ENCODE measurements at regions not wholly inside any gene's neighbourhood (a gene's known extent, or its start where the extent isn't known, plus 50 kb on each side); places are given as distances from the start of the nearest gene placed in this dataset.

GRCh38 chr3:67884345-67884744 lies 229.9 kb upstream of the SUCLG2 start (continued):
- TF ChIP-seq CHD7 (IDR thresholded peaks at IDR 0.05; ENCODE audit: insufficient replicate concordance, low read length): no peak
- no peak for TF ChIP-seq RBBP5 (IDR thresholded peaks at IDR 0.05; ENCODE audit: borderline replicate concordance, low read depth, low read length)
- TF ChIP-seq TBP (IDR thresholded peaks at IDR 0.05; ENCODE audit: low read depth, low read length): no peak
- TF ChIP-seq CTCF (IDR thresholded peaks at IDR 0.05; ENCODE audit: control extremely low read depth in 1 of 3, insufficient read depth in 1 of 3, low read depth in 1 of 3, low read length in 3 of 3): no peak
- no peak for TF ChIP-seq RFX5 (IDR thresholded peaks at IDR 0.05; ENCODE audit: borderline replicate concordance, low read depth, low read length)
- no peak for TF ChIP-seq POU5F1 (IDR thresholded peaks at IDR 0.05; ENCODE audit: low read depth, low read length)
- TF ChIP-seq YY1 (IDR thresholded peaks at IDR 0.05; ENCODE audit: low read depth, low read length): no peak
- TF ChIP-seq NANOG (IDR thresholded peaks at IDR 0.05; ENCODE audit: insufficient read depth, low read depth, low read length, poor library complexity, severe bottlenecking): no peak
- no peak for TF ChIP-seq SP1 (IDR thresholded peaks at IDR 0.05; ENCODE audit: low read depth, low read length)
- no peak for TF ChIP-seq HDAC6 (IDR thresholded peaks at IDR 0.05; ENCODE audit: low read depth, low read length)
